ENCODE measurements at regions not wholly inside any gene's neighbourhood (a gene's known extent, or its start where the extent isn't known, plus 50 kb on each side); places are given as distances from the start of the nearest gene placed in this dataset.
"Not testable (repeated sequence)": the region's sequence is repeated elsewhere in the genome, so short reads cannot be mapped to it uniquely, and the experiment has no call there.

GRCh38 chr12:47359310-47360092 lies 279.7 kb upstream of the AMIGO2 start:
- peaks cover 79% of the 10 kb centered on the region for H3K4me1 Mint-ChIP-seq (ENCODE audit: low read depth)
- DNase-seq = peak in 1 of 14 experiments; percentile 36
- H3K27ac ChIP-seq (ENCODE audit: low read depth in 1 of 2, low read length in 2 of 2) = peak overlapping the region; percentile 46 to 67
- H3K27me3 Mint-ChIP-seq = no peaks in the 10 kb centered on the region
- ChIA-PET POLR2A (interaction anchor here (1.5 to 2.4 kb wide), 8 partner anchors 7 to 166 kb away, joined by 4 to 17 read pairs (median 6); no protein-coding TSS in a partner anchor), CTCF (interaction anchor here (1.1 kb wide), 1 partner anchor 288 kb away, joined by 3 read pairs; no protein-coding TSS in a partner anchor)
- intact Hi-C loops (cut with DNase I, micrococcal nuclease) = loop anchor here in 1 of 2 experiments (2.0 to 5.0 kb wide), 3 partner anchors 33 to 142 kb away; no protein-coding TSS in a partner anchor
- no peak for ATAC-seq (ENCODE audit: poor library complexity)
- TF ChIP-seq CTCF (IDR thresholded peaks at IDR 0.05) = no peak
- peaks cover 45% of the 10 kb centered on the region for H3K4me1 ChIP-seq (ENCODE audit: insufficient read depth, low read length)
- peak overlapping the region; percentile 98 for H3K27ac Mint-ChIP-seq
- peak overlapping the region; percentile 12 for H3K4me3 Mint-ChIP-seq
- peaks cover 27% of the 10 kb centered on the region for H3K36me3 Mint-ChIP-seq (ENCODE audit: low read depth)
- no peaks in the 10 kb centered on the region for H3K9me3 Mint-ChIP-seq
- H3K27me3 ChIP-seq (ENCODE audit: control insufficient read depth in 1 of 2, insufficient read depth in 2 of 2, low read length in 2 of 2) = no peaks in the 10 kb centered on the region
- no peak overlapping the region for H3K4me3 ChIP-seq (ENCODE audit: low read length)
- peaks cover 0 to 4% of the 10 kb centered on the region in 2 experiments for H3K9me3 ChIP-seq (ENCODE audit: control insufficient read depth in 1 of 2, insufficient read depth in 1 of 2, low read length in 2 of 2)
- no peaks in the 10 kb centered on the region for H3K36me3 ChIP-seq (ENCODE audit: insufficient read depth, low read length)

- not testable (repeated sequence) for DNase-seq; H3K9me3 Mint-ChIP-seq; ATAC-seq (ENCODE audit: poor library complexity); H3K36me3 ChIP-seq (ENCODE audit: insufficient read depth, low read length); H3K4me3 Mint-ChIP-seq; H3K9me3 ChIP-seq (ENCODE audit: control insufficient read depth in 1 of 2, insufficient read depth in 1 of 2, low read length in 2 of 2); H3K4me3 ChIP-seq (ENCODE audit: low read length); H3K27ac ChIP-seq (ENCODE audit: low read depth in 1 of 2, low read length in 2 of 2); H3K27me3 Mint-ChIP-seq; H3K27me3 ChIP-seq (ENCODE audit: control insufficient read depth in 1 of 2, insufficient read depth in 2 of 2, low read length in 2 of 2)
- peaks cover 30% of the 10 kb centered on the region for H3K4me1 ChIP-seq (ENCODE audit: insufficient read depth, low read length)
- POLR2A ChIA-PET = interaction anchor here (1.2 kb wide), 1 partner anchor 41 kb away, joined by 3 read pairs; no protein-coding TSS in a partner anchor
- Mint-ChIP-seq H3K27ac (peak overlapping the region; percentile 66), H3K4me1 (ENCODE audit: low read depth) (peaks cover 85% of the 10 kb centered on the region), H3K36me3 (ENCODE audit: low read depth) (peaks cover 37% of the 10 kb centered on the region)
- intact Hi-C loops (cut with DNase I, micrococcal nuclease) = loop anchor here in 1 of 2 experiments (5.0 kb wide), 1 partner anchor 35 kb away; no protein-coding TSS in a partner anchor
- CTCF ChIA-PET = interaction anchor here (0.7 kb wide), 1 partner anchor 297 kb away, joined by 3 read pairs; no protein-coding TSS in a partner anchor
Observed at GRCh38 chr12:47357006-47357405, 277.2 kb upstream of the AMIGO2 start.

GRCh38 chr12:47356129-47356700 lies 276.5 kb upstream of the AMIGO2 start:
- peaks cover 4% of the 10 kb centered on the region for H3K9me3 Mint-ChIP-seq

More at GRCh38 chr12:47356129-47356700, 276.5 kb upstream of the AMIGO2 start:
- peaks cover 23% of the 10 kb centered on the region for H3K4me1 ChIP-seq (ENCODE audit: insufficient read depth, low read length)
- DNase-seq (peak in 3 of 14 experiments; percentile 39 to 61 (median 45)), ATAC-seq (ENCODE audit: poor library complexity) (no peak)
- no peaks in the 10 kb centered on the region for H3K36me3 ChIP-seq (ENCODE audit: insufficient read depth, low read length)
- ChIA-PET CTCF (no interaction called here), POLR2A (no interaction called here)
- H3K4me3 ChIP-seq (ENCODE audit: low read length) = no peak overlapping the region
- peaks cover 83% of the 10 kb centered on the region for H3K4me1 Mint-ChIP-seq (ENCODE audit: low read depth)
- H3K36me3 Mint-ChIP-seq (ENCODE audit: low read depth) = peaks cover 38% of the 10 kb centered on the region
- intact Hi-C loops (cut with DNase I, micrococcal nuclease) = loop anchor here in 1 of 2 experiments (5.0 kb wide), 1 partner anchor 36 kb away; no protein-coding TSS in a partner anchor
- H3K4me3 Mint-ChIP-seq = peak overlapping the region; percentile 36
- H3K27me3 ChIP-seq (ENCODE audit: control insufficient read depth in 1 of 2, insufficient read depth in 2 of 2, low read length in 2 of 2) = no peaks in the 10 kb centered on the region
- H3K27ac ChIP-seq (ENCODE audit: low read depth in 1 of 2, low read length in 2 of 2) = no peak overlapping the region
- no peaks in the 10 kb centered on the region for H3K27me3 Mint-ChIP-seq
- H3K9me3 ChIP-seq (ENCODE audit: control insufficient read depth in 1 of 2, insufficient read depth in 1 of 2, low read length in 2 of 2) = peaks cover 0 to 4% of the 10 kb centered on the region in 2 experiments
- H3K27ac Mint-ChIP-seq = peak overlapping the region; percentile 66
- no peak for TF ChIP-seq CTCF (IDR thresholded peaks at IDR 0.05)
